ENCODE measurements at regions not wholly inside any gene's neighbourhood (a gene's known extent, or its start where the extent isn't known, plus 50 kb on each side); places are given as distances from the start of the nearest gene placed in this dataset.
"Not testable (repeated sequence)": the region's sequence is repeated elsewhere in the genome, so short reads cannot be mapped to it uniquely, and the experiment has no call there.

- intact Hi-C loops (cut with DNase I): loop anchor here (5.0 kb wide), 1 partner anchor 46 kb away; no protein-coding TSS in a partner anchor
- peak in 1 of 10 donors; percentile 59 for DNase-seq
These were observed 52.3 kb downstream of the SEPTIN7 start for GRCh38 chr7:35853194-35853593.

GRCh38 chr7:35854311-35854710 is 53.5 kb downstream of the SEPTIN7 start:
- DNase-seq: peak in 2 of 10 donors; percentile 38 to 84
- intact Hi-C loops (cut with DNase I): loop anchor here (5.0 kb wide), 1 partner anchor 47 kb away; no protein-coding TSS in a partner anchor

- no peak for DNase-seq
- intact Hi-C loops (cut with DNase I): no loop called here
These were observed 55.3 kb downstream of the SEPTIN7 start for GRCh38 chr7:35856175-35856574.

GRCh38 chr7:35860664-35861063 is 59.8 kb downstream of the SEPTIN7 start:
- no peak for DNase-seq
- intact Hi-C loops (cut with DNase I): no loop called here

- intact Hi-C loops (cut with DNase I): no loop called here
These were observed 64.4 kb downstream of the SEPTIN7 start for GRCh38 chr7:35865287-35865686.

GRCh38 chr7:35866186-35866585 is 65.3 kb downstream of the SEPTIN7 start:
- DNase-seq: no peak
- intact Hi-C loops (cut with DNase I): no loop called here

More at GRCh38 chr7:35865287-35865686, 64.4 kb downstream of the SEPTIN7 start:
- no peak for DNase-seq

- DNase-seq; intact Hi-C loops (cut with DNase I): not testable (repeated sequence)
These were observed 68.3 kb downstream of the SEPTIN7 start for GRCh38 chr7:35869117-35869516.

GRCh38 chr7:35869810-35870209 is 69.0 kb downstream of the SEPTIN7 start:
- no peak for DNase-seq
- intact Hi-C loops (cut with DNase I): no loop called here

- no peak for DNase-seq
- intact Hi-C loops (cut with DNase I): no loop called here
These were observed 71.0 kb downstream of the SEPTIN7 start for GRCh38 chr7:35871856-35872255.

- intact Hi-C loops (cut with DNase I): no loop called here
These were observed 74.0 kb downstream of the SEPTIN7 start for GRCh38 chr7:35874886-35875285.

GRCh38 chr7:35875292-35875691 is 74.4 kb downstream of the SEPTIN7 start:
- intact Hi-C loops (cut with DNase I): no loop called here
- no peak for DNase-seq

More at GRCh38 chr7:35874886-35875285, 74.0 kb downstream of the SEPTIN7 start:
- no peak for DNase-seq

GRCh38 chr7:35878351-35878750 is 77.5 kb downstream of the SEPTIN7 start:
- no peak for DNase-seq
- intact Hi-C loops (cut with DNase I): no loop called here

GRCh38 chr7:35887430-35887829 is 86.6 kb downstream of the SEPTIN7 start:
- intact Hi-C loops (cut with DNase I): not testable (repeated sequence)
- peak in 1 of 10 donors; percentile 53 for DNase-seq

GRCh38 chr7:35889001-35889400 is 88.1 kb downstream of the SEPTIN7 start:
- intact Hi-C loops (cut with DNase I): no loop called here
- DNase-seq: no peak

GRCh38 chr7:35889870-35890269 is 89.0 kb downstream of the SEPTIN7 start:
- intact Hi-C loops (cut with DNase I): no loop called here
- DNase-seq: no peak

- no peak for DNase-seq
- intact Hi-C loops (cut with DNase I): no loop called here
These were observed 90.4 kb downstream of the SEPTIN7 start for GRCh38 chr7:35891004-35891830.

GRCh38 chr7:35893649-35894048 is 92.8 kb downstream of the SEPTIN7 start:
- no peak for DNase-seq
- intact Hi-C loops (cut with DNase I): no loop called here

- intact Hi-C loops (cut with DNase I): no loop called here
- no peak for DNase-seq
These were observed 93.9 kb downstream of the SEPTIN7 start for GRCh38 chr7:35894721-35895120.

- intact Hi-C loops (cut with DNase I): no loop called here
- DNase-seq: no peak
These were observed 99.8 kb downstream of the SEPTIN7 start for GRCh38 chr7:35900651-35901050.

- no peak for DNase-seq
- intact Hi-C loops (cut with DNase I): loop anchor here (5.0 kb wide), 1 partner anchor 103 kb away; the partner anchor contains the start of gene SEPTIN7
These were observed 104.7 kb downstream of the SEPTIN7 start for GRCh38 chr7:35905555-35905954.

GRCh38 chr7:35906191-35906908 is 105.5 kb downstream of the SEPTIN7 start:
- intact Hi-C loops (cut with DNase I): loop anchor here (1.0 to 5.0 kb wide), 2 partner anchors 104 to 197 kb away; partner anchors contain the start of gene SEPTIN7
- peak in 5 of 10 donors; percentile 51 to 90 (median 64) for DNase-seq
